GM06990 (cell line): ENCODE measurements at regions not wholly inside any gene's neighbourhood (a gene's known extent, or its start where the extent isn't known, plus 50 kb on each side); places are given as distances from the start of the nearest gene placed in this dataset.
"Not testable (repeated sequence)": the region's sequence is repeated elsewhere in the genome, so short reads cannot be mapped to it uniquely, and the experiment has no call there.

ENCODE experiments used
- DNase-seq: peaks from one replicate; pipeline ENCODE4 v3.0.0-alpha.2; 2011; ENCODE audit not compliant: insufficient read length; ENCODE audit errors: extremely low read depth
- H3K27me3 ChIP-seq: replicated peaks from 2 replicates; pipeline ENCODE4 v1.6.0; 2011; ENCODE audit warnings: low read length; ENCODE audit not compliant: control insufficient read depth, insufficient read depth
- H3K36me3 ChIP-seq: 2 replicates; pipeline ENCODE4 v1.5.1; 2011; ENCODE audit warnings: low read length; ENCODE audit not compliant: control insufficient read depth, insufficient read depth
- H3K4me3 ChIP-seq: replicated peaks from 2 replicates; pipeline ENCODE4 v1.5.1; 2011; ENCODE audit warnings: low read depth, mild to moderate bottlenecking, control low read depth, low read length
- CTCF ChIP-seq: IDR thresholded peaks from 2 replicates; pipeline ENCODE4 v1.5.1; 2011; ENCODE audit warnings: low read length, control low read depth, mild to moderate bottlenecking, inconsistent platforms; ENCODE audit not compliant: insufficient read depth, poor library complexity, severe bottlenecking

DNA sequence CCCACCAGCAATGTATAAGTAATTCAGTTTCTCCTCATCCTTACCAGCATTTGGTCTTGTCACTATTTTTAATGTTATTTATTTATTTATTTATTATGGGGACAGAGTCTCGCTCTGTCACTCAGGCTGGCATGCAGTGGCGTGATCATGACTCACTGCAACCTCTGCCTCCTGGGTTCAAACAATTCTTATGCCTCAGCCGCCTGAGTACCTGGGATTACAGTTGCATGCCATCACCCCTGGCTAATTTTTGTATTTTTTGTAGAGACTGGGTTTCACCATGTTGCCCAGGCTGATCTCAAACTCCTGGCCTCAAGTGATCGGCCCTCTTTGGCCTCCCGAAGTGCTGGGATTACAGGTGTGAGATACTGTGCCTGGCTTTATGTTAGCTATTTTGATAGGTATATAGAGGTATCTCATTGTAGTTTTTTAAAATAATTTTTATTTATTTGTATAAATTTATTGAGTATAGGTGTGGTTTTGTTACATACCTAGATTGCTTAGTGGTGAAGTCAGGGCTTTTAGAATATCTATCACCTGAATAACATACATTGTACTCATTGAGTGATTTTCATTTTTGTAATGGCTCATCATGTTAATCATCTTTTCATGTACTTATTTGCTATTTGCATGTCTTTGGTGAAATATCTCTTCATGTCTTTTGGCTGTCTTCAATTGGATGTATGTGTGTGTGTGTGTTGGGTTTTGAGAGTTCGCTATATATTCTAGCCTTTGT, 53.3 kb downstream of the TANC2 start:
- TF ChIP-seq CTCF: no peak
- H3K27me3 ChIP-seq: no peaks in the 10 kb centered on the region
- DNase-seq: no peak
- H3K4me3 ChIP-seq: no peak overlapping the region
- H3K36me3 ChIP-seq: no peaks in the 10 kb centered on the region

DNA sequence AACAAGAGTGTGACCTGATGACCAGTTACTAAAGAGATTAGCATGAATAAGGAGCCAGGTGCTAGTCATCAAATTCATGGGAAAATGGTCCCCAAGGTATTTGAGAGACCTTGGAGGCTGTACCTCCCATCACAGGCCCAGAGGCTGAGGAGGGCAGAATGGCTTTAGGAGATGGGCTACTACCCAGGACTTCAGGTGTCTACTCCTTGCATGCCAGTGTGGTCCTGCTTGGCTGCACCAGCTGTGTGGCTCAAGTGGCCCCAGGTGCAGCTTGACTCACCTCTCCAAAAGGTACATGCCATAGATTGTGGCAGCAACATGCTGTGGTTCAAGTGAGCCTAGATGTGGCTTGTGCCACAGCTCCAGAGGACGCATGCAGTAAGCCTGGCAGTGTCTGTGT, 56.5 kb downstream of the TANC2 start:
- Histone ChIP-seq H3K36me3 (no peaks in the 10 kb centered on the region), H3K27me3 (no peaks in the 10 kb centered on the region), H3K4me3 (no peak overlapping the region)
- no peak for TF ChIP-seq CTCF
- no peak for DNase-seq

- DNase-seq: no peak
- TF ChIP-seq CTCF: no peak
- Histone ChIP-seq H3K36me3 (no peaks in the 10 kb centered on the region), H3K4me3 (no peak overlapping the region), H3K27me3 (no peaks in the 10 kb centered on the region)
Observed at GRCh38 chr17:63023049-63023448, 57.0 kb downstream of the TANC2 start.

DNA sequence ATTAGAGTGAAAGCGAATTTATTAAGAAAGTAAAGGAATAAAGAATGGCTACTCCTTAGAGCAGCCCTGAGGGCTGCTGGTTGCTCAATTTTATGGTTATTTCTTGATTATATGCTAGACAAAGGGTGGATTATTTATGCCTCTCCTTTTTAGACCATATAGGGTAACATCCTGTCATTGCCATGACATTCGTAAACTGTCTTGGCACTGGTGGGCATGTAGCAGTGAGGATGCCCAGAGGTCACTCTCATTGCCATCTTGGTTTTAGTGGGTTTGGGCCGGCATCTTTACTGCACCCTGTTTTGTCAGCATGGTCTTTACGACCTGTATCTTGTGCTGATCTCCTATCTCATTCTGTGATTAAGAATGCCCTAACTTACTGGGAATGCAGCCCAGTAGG, 58.2 kb downstream of the TANC2 start:
- TF ChIP-seq CTCF: no peak
- DNase-seq: no peak
- Histone ChIP-seq H3K36me3 (no peaks in the 10 kb centered on the region), H3K27me3 (no peaks in the 10 kb centered on the region), H3K4me3 (no peak overlapping the region)

GRCh38 chr17:63024716-63025115, 58.7 kb downstream of the TANC2 start:
- no peak overlapping the region for H3K4me3 ChIP-seq
- no peaks in the 10 kb centered on the region for H3K36me3 ChIP-seq

DNA sequence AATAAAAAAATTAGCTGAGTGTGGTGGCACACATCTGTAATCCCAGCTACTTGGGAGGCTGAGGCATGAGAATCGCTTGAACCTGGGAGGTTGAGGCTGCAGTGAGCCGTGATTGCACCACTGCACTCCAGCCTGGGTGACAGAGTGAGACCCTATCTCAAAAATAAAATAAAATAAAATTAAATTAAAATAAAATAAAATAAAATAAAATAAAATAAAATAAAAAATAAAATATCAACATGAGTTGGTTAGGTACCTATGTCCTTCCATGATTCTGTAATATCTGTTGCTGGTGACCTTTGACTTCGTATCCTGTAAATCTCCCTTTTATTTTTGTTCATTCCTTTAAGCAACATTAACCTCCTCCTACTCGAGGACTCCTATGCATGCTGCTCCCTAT, 59.6 kb downstream of the TANC2 start:
- not testable (repeated sequence) for H3K27me3 ChIP-seq, H3K4me3 ChIP-seq, DNase-seq, H3K36me3 ChIP-seq

More at GRCh38 chr17:63024716-63025115, 58.7 kb downstream of the TANC2 start:
- H3K27me3 ChIP-seq: no peaks in the 10 kb centered on the region
- no peak for DNase-seq
- no peak for TF ChIP-seq CTCF
